ENCODE measurements at regions not wholly inside any gene's neighbourhood (a gene's known extent, or its start where the extent isn't known, plus 50 kb on each side); places are given as distances from the start of the nearest gene placed in this dataset.

DNA sequence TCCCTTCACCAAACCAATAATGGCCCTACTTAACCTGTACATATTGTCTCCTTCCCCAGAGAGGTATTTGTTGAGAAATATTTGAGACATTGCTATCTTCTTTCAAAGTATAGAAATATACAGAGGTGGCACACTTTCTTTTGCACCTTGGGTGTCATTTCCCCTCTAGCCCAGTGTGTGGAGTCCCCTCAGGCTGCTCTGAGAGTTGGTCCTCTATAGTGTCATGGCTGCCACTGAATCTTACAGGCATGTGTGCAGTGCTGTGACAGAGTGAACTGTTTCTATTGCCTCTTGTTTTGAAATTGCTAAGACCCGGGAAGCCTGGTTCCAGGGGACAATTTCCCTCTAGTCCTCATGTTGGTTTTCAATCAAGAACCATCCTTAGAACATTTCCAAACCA lies 140.2 kb upstream of the KCNJ6 start:
- TF ChIP-seq, protein P1, sequence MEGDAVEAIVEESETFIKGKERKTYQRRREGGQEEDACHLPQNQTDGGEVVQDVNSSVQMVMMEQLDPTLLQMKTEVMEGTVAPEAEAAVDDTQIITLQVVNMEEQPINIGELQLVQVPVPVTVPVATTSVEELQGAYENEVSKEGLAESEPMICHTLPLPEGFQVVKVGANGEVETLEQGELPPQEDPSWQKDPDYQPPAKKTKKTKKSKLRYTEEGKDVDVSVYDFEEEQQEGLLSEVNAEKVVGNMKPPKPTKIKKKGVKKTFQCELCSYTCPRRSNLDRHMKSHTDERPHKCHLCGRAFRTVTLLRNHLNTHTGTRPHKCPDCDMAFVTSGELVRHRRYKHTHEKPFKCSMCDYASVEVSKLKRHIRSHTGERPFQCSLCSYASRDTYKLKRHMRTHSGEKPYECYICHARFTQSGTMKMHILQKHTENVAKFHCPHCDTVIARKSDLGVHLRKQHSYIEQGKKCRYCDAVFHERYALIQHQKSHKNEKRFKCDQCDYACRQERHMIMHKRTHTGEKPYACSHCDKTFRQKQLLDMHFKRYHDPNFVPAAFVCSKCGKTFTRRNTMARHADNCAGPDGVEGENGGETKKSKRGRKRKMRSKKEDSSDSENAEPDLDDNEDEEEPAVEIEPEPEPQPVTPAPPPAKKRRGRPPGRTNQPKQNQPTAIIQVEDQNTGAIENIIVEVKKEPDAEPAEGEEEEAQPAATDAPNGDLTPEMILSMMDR (IDR thresholded peaks at IDR 0.05), result no peak
- TF ChIP-seq EP300 (IDR thresholded peaks at IDR 0.05) (no peak), ESRRA (IDR thresholded peaks at IDR 0.05; ENCODE audit: borderline replicate concordance, low read length) (no peak), HOXA7 (CRISPR knock-in tag; IDR thresholded peaks at IDR 0.05) (no peak), CEBPB (IDR thresholded peaks at IDR 0.05) (no peak), BHLHE40 (IDR thresholded peaks at IDR 0.05; ENCODE audit: low read depth, low read length) (no peak), MAX (IDR thresholded peaks at IDR 0.05) (no peak)

Data from A549 (cell line).